ENCODE measurements at regions not wholly inside any gene's neighbourhood (a gene's known extent, or its start where the extent isn't known, plus 50 kb on each side); places are given as distances from the start of the nearest gene placed in this dataset.

GRCh38 chr22:47331750-47332149 is 569.3 kb downstream of the TBC1D22A start:
- TF ChIP-seq CTCF (IDR thresholded peaks at IDR 0.05) (no peak), POLR2A (IDR thresholded peaks at IDR 0.05) (no peak)

Data from tibial nerve (tissue), 3 donors.